ENCODE measurements at regions not wholly inside any gene's neighbourhood (a gene's known extent, or its start where the extent isn't known, plus 50 kb on each side); places are given as distances from the start of the nearest gene placed in this dataset.
"Not testable (repeated sequence)": the region's sequence is repeated elsewhere in the genome, so short reads cannot be mapped to it uniquely, and the experiment has no call there.

GRCh38 chr5:1626397-1626796 is 102.6 kb upstream of the LPCAT1 start:
- DNase-seq = not testable (repeated sequence)

- DNase-seq = not testable (repeated sequence)
These were observed 95.8 kb upstream of the LPCAT1 start for GRCh38 chr5:1619531-1619930.

- DNase-seq = not testable (repeated sequence)
These were observed 94.6 kb upstream of the LPCAT1 start for GRCh38 chr5:1618296-1618865.

GRCh38 chr5:1617236-1617755 is 93.5 kb upstream of the LPCAT1 start:
- DNase-seq = not testable (repeated sequence)

GRCh38 chr5:1613515-1613914 is 89.8 kb upstream of the LPCAT1 start:
- DNase-seq = not testable (repeated sequence)

- not testable (repeated sequence) for DNase-seq
These were observed 86.8 kb upstream of the LPCAT1 start for GRCh38 chr5:1610526-1610925.

GRCh38 chr5:1609111-1609510 is 85.4 kb upstream of the LPCAT1 start:
- DNase-seq = peak; percentile 40

GRCh38 chr5:1608336-1608735 is 84.6 kb upstream of the LPCAT1 start:
- DNase-seq = not testable (repeated sequence)

- DNase-seq = not testable (repeated sequence)
These were observed 83.2 kb upstream of the LPCAT1 start for GRCh38 chr5:1606951-1607350.

GRCh38 chr5:1603916-1604315 is 80.2 kb upstream of the LPCAT1 start:
- DNase-seq = peak; percentile 99

GRCh38 chr5:1601565-1601964 is 77.8 kb upstream of the LPCAT1 start:
- DNase-seq = peak; percentile 90

GRCh38 chr5:1598950-1599737 is 75.4 kb upstream of the LPCAT1 start:
- not testable (repeated sequence) for DNase-seq

GRCh38 chr5:1597093-1597473 is 73.3 kb upstream of the LPCAT1 start:
- DNase-seq = not testable (repeated sequence)

- not testable (repeated sequence) for DNase-seq
These were observed 72.8 kb upstream of the LPCAT1 start for GRCh38 chr5:1596462-1597092.

- peak; percentile 96 for DNase-seq
These were observed 70.8 kb upstream of the LPCAT1 start for GRCh38 chr5:1594357-1595106.

- no peak for DNase-seq
These were observed 70.2 kb upstream of the LPCAT1 start for GRCh38 chr5:1593903-1594356.

- DNase-seq = not testable (repeated sequence)
These were observed 64.4 kb upstream of the LPCAT1 start for GRCh38 chr5:1588071-1588694.

GRCh38 chr5:1583081-1583875 is 59.5 kb upstream of the LPCAT1 start:
- not testable (repeated sequence) for DNase-seq

- not testable (repeated sequence) for DNase-seq
These were observed 55.6 kb upstream of the LPCAT1 start for GRCh38 chr5:1579389-1579788.

- not testable (repeated sequence) for DNase-seq
These were observed 53.1 kb upstream of the LPCAT1 start for GRCh38 chr5:1576851-1577250.

- not testable (repeated sequence) for DNase-seq
These were observed 52.4 kb upstream of the LPCAT1 start for GRCh38 chr5:1575991-1576714.

All from NCI-H774 (cell line).